Panc1 (cell line): ENCODE measurements at regions not wholly inside any gene's neighbourhood (a gene's known extent, or its start where the extent isn't known, plus 50 kb on each side); places are given as distances from the start of the nearest gene placed in this dataset.
"Not testable (repeated sequence)": the region's sequence is repeated elsewhere in the genome, so short reads cannot be mapped to it uniquely, and the experiment has no call there.

Experiments
- ATAC-seq: fragments of 200-7000 bp; cut with Tn5 transposase; 2 replicates; pipeline ENCODE4 v1.9.1; 2020; ENCODE audit warnings: mild to moderate bottlenecking, moderate library complexity
- BruUV-seq: library from RNA; stranded (reverse); fragments of 400-500 nt; replicated peaks from 2 replicates; lab custom pipeline; 2021; lab: Mats Ljungman, UMichigan
- CTCF ChIA-PET: fragments of 300-600 bp; sonication (Branson Sonifier 250); formaldehyde crosslinking; loops from one replicate; lab custom pipeline; 2022; ENCODE audit warnings: antibody characterized with exemption; lab: Charles Lee
- POLR2A ChIA-PET: fragments of 300-600 bp; sonication (Branson Sonifier 250); formaldehyde crosslinking; loops from one replicate; lab custom pipeline; 2022; ENCODE audit warnings: antibody characterized with exemption; lab: Charles Lee
- DNase-seq: peaks from one replicate; pipeline ENCODE4 v3.0.0-alpha.2; 2010; ENCODE audit warnings: low read depth, low spot score
- H3K27ac ChIP-seq: 2 replicates; pipeline ENCODE4 v1.5.1; 2011; ENCODE audit warnings: mild to moderate bottlenecking, low read length, inconsistent platforms
- H3K27me3 ChIP-seq: fragments of 200-500 bp; sonication (Bioruptor generic); 2 replicates; pipeline ENCODE4 v1.6.0; 2014; ENCODE audit warnings: low read length, inconsistent platforms; ENCODE audit not compliant: control insufficient read depth, insufficient read depth
- H3K36me3 ChIP-seq: fragments of 200-500 bp; sonication (Bioruptor generic); 2 replicates; pipeline ENCODE4 v1.5.1; 2014; ENCODE audit warnings: inconsistent platforms, mild to moderate bottlenecking, low read length, moderate library complexity; ENCODE audit not compliant: control insufficient read depth, insufficient read depth
- H3K4me1 ChIP-seq: 2 replicates; pipeline ENCODE4 v1.5.1; 2011; ENCODE audit warnings: inconsistent platforms, mild to moderate bottlenecking, low read length, moderate library complexity; ENCODE audit not compliant: control insufficient read depth, insufficient read depth
- H3K4me3 ChIP-seq, 2 experiments: 2 replicates each; pipeline ENCODE4 v1.5.1; 2011 to 2012; ENCODE audit warnings: low read depth in 2 of 2, low read length in 2 of 2, mild to moderate bottlenecking in 2 of 2, inconsistent platforms in 1 of 2, moderate library complexity in 1 of 2
- H3K9me3 ChIP-seq: fragments of 200-500 bp; sonication (Bioruptor generic); 2 replicates; pipeline ENCODE4 v1.5.1; 2014; ENCODE audit warnings: low read depth, mild to moderate bottlenecking, inconsistent platforms, low read length, moderate library complexity; ENCODE audit not compliant: control insufficient read depth, insufficient read depth
- POLR2AphosphoS5 ChIP-seq: IDR thresholded peaks from 2 replicates; pipeline ENCODE4 v1.6.1; 2012; ENCODE audit warnings: mild to moderate bottlenecking, low read depth, low read length, moderate library complexity
- SIN3A ChIP-seq: IDR thresholded peaks from 2 replicates; pipeline ENCODE4 v1.6.1; 2012; ENCODE audit warnings: low read depth, mild to moderate bottlenecking, low read length, moderate library complexity, borderline replicate concordance; ENCODE audit not compliant: insufficient read depth
- TCF7L2 ChIP-seq: IDR thresholded peaks from 2 replicates; pipeline ENCODE4 v1.6.1; 2011; ENCODE audit warnings: mild to moderate bottlenecking, low read depth, low read length, inconsistent platforms
- in situ Hi-C: cut with HindIII; loops from 2 replicates; pipeline ENCODE4 v1.10.0; 2016; ENCODE audit warnings: low sequenced_read_pairs, low pct_unique_long_range_greater_than_20kb
- intact Hi-C: fragments of 100-400 bp; cut with micrococcal nuclease; formaldehyde crosslinking; loops from one replicate; pipeline ENCODE4 v1.10.0; 2022; ENCODE audit not compliant: unreplicated experiment
- TF ChIP-seq, protein P1 (sequence below): fragments of 450-650 bp; IDR thresholded peaks from 2 replicates; pipeline ENCODE4 v1.5.1; 2017; ENCODE audit warnings: mild to moderate bottlenecking
- TF ChIP-seq, protein P2 (sequence below), 2 experiments: IDR thresholded peaks; 2 replicates each; pipeline ENCODE4 v1.6.1; 2011 to 2012; ENCODE audit warnings: low read depth in 2 of 2, control low read depth in 1 of 2, low read length in 1 of 2, mild to moderate bottlenecking in 1 of 2, moderate library complexity in 1 of 2; ENCODE audit not compliant: insufficient read depth in 1 of 2

DNA sequence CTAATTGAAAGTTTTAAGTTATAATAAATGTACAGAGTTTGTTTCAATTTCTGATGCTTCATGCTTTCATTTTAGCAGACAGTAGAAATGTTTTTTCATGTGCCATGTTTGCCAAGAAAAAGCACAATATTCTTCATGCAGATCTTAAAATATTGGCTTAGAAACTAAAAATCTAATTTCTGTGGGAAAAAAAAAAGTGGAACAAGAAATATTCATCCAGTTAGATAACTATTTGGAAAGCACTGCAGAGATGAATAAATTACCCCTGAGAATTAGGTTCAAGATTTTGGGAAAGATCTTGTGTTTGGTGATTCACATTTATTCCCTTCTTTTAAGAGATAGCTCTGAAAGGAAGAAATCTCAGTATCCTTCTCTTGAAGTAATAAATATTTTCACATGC, 912.5 kb downstream of the C4orf33 start:
- ChIA-PET CTCF (no interaction called here), POLR2A (no interaction called here)
- ATAC-seq (no peak), DNase-seq (no peak)
- Histone ChIP-seq H3K4me3 (no peak overlapping the region), H3K27ac (no peak overlapping the region), H3K27me3 (no peaks in the 10 kb centered on the region), H3K4me1 (no peaks in the 10 kb centered on the region), H3K36me3 (no peaks in the 10 kb centered on the region), H3K9me3 (no peaks in the 10 kb centered on the region)
- intact Hi-C loops, result no loop called here
- in situ Hi-C loops, result no loop called here
- no TSS peak for BruUV-seq
- TF ChIP-seq, protein P1, sequence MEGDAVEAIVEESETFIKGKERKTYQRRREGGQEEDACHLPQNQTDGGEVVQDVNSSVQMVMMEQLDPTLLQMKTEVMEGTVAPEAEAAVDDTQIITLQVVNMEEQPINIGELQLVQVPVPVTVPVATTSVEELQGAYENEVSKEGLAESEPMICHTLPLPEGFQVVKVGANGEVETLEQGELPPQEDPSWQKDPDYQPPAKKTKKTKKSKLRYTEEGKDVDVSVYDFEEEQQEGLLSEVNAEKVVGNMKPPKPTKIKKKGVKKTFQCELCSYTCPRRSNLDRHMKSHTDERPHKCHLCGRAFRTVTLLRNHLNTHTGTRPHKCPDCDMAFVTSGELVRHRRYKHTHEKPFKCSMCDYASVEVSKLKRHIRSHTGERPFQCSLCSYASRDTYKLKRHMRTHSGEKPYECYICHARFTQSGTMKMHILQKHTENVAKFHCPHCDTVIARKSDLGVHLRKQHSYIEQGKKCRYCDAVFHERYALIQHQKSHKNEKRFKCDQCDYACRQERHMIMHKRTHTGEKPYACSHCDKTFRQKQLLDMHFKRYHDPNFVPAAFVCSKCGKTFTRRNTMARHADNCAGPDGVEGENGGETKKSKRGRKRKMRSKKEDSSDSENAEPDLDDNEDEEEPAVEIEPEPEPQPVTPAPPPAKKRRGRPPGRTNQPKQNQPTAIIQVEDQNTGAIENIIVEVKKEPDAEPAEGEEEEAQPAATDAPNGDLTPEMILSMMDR, result no peak
- TF ChIP-seq TCF7L2 (no peak), POLR2AphosphoS5 (no peak), SIN3A (no peak)

- ATAC-seq, H3K9me3 ChIP-seq, intact Hi-C loops, H3K27me3 ChIP-seq, CTCF ChIA-PET, POLR2A ChIA-PET, H3K36me3 ChIP-seq, H3K4me1 ChIP-seq, in situ Hi-C loops, DNase-seq, H3K4me3 ChIP-seq, H3K27ac ChIP-seq, BruUV-seq: not testable (repeated sequence)
These were observed 916.9 kb downstream of the C4orf33 start for GRCh38 chr4:130012806-130013205.

DNA sequence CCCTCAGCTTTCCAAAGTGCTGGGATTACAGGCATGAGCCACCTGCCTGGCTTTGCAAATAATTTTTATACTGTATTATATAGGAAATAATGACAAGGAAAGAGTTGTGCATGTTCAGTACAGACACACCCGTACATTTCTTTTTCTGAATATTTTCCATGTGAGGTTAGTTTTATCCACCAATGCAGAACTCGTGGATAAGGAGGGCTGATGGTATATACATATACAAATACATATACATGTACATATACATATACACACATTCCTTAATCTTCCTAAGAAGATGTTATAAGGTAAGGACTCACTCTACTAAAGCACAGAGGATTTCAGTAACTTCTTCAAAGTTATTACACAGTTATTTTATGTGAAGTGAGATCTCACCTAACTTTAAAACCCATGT, 925.8 kb downstream of the C4orf33 start:
- ATAC-seq (no peak), DNase-seq (no peak)
- Histone ChIP-seq H3K27me3 (no peaks in the 10 kb centered on the region), H3K27ac (no peak overlapping the region), H3K9me3 (no peaks in the 10 kb centered on the region), H3K4me3 (no peak overlapping the region), H3K4me1 (no peaks in the 10 kb centered on the region), H3K36me3 (no peaks in the 10 kb centered on the region)
- TF ChIP-seq SIN3A (no peak), POLR2AphosphoS5 (no peak), TCF7L2 (no peak)
- TF ChIP-seq, protein P2, sequence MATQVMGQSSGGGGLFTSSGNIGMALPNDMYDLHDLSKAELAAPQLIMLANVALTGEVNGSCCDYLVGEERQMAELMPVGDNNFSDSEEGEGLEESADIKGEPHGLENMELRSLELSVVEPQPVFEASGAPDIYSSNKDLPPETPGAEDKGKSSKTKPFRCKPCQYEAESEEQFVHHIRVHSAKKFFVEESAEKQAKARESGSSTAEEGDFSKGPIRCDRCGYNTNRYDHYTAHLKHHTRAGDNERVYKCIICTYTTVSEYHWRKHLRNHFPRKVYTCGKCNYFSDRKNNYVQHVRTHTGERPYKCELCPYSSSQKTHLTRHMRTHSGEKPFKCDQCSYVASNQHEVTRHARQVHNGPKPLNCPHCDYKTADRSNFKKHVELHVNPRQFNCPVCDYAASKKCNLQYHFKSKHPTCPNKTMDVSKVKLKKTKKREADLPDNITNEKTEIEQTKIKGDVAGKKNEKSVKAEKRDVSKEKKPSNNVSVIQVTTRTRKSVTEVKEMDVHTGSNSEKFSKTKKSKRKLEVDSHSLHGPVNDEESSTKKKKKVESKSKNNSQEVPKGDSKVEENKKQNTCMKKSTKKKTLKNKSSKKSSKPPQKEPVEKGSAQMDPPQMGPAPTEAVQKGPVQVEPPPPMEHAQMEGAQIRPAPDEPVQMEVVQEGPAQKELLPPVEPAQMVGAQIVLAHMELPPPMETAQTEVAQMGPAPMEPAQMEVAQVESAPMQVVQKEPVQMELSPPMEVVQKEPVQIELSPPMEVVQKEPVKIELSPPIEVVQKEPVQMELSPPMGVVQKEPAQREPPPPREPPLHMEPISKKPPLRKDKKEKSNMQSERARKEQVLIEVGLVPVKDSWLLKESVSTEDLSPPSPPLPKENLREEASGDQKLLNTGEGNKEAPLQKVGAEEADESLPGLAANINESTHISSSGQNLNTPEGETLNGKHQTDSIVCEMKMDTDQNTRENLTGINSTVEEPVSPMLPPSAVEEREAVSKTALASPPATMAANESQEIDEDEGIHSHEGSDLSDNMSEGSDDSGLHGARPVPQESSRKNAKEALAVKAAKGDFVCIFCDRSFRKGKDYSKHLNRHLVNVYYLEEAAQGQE (IDR thresholded peaks at IDR 0.05; ENCODE audit: insufficient read depth in 1 of 2, low read depth in 2 of 2, low read length in 1 of 2), result no peak
- TF ChIP-seq, protein P1, result no peak
- in situ Hi-C loops, result no loop called here
- intact Hi-C loops, result no loop called here
- CTCF ChIA-PET, result no interaction called here
- POLR2A ChIA-PET, result no interaction called here
- no TSS peak for BruUV-seq
